K562 (cell line): ENCODE measurements at regions not wholly inside any gene's neighbourhood (a gene's known extent, or its start where the extent isn't known, plus 50 kb on each side); places are given as distances from the start of the nearest gene placed in this dataset.
"Not testable (repeated sequence)": the region's sequence is repeated elsewhere in the genome, so short reads cannot be mapped to it uniquely, and the experiment has no call there.

Experiments
- ATAC-seq: fragments of 200-7000 bp; cut with Tn5 transposase; 3 replicates; pipeline ENCODE4 v1.9.1; 2020; ENCODE audit warnings: moderate library complexity
- BruUV-seq: library from RNA; stranded (reverse); fragments of 400-500 nt; replicated peaks from 2 replicates; lab custom pipeline; 2021; lab: Mats Ljungman, UMichigan
- CTCF ChIA-PET: fragments of 300-600 bp; formaldehyde crosslinking; extraction: SDS; loops from one replicate; lab custom pipeline; 2021; ENCODE audit warnings: low intra/inter-chr PET ratio; lab: Yijun Ruan, JAX
- POLR2A ChIA-PET: fragments of 300-600, 350-650 bp; sonication (Branson Sonifier 250); formaldehyde crosslinking; extraction: SDS; loops from one replicate; lab custom pipeline; 2021; ENCODE audit warnings: antibody characterized with exemption, inconsistent platforms; lab: Yijun Ruan, JAX
- DNase-seq, 4 experiments: peaks; one replicate each; pipeline versions ENCODE4 v3.0.0 to v3.0.0-alpha.2; 2011 to 2018; ENCODE audit warnings: low spot score in 3 of 4, mixed read lengths in 3 of 4; ENCODE audit errors: extremely low read depth in 1 of 4
- FAIRE-seq: peaks from 2 replicates; lab custom pipeline; 2011; peaks lifted over from hg19 to GRCh38; lab: Jason Lieb, UNC
- H2AFZ ChIP-seq: 2 replicates; pipeline ENCODE4 v1.6.0; 2011; ENCODE audit warnings: low read depth, low read length, control low read depth, inconsistent platforms
- H3K27ac ChIP-seq: fragments of 200-600 bp; 3 replicates; pipeline ENCODE4 v1.8.0; 2011; ENCODE audit warnings: low read depth, mild to moderate bottlenecking, control low read depth, inconsistent platforms, low read length, moderate library complexity, mixed read lengths; ENCODE audit errors: extremely low read depth
- H3K27me3 ChIP-seq, 2 experiments: fragments of 300-600 bp in 1 of 2; 2 replicates in 1 of 2; 3 replicates in 1 of 2; pipeline versions ENCODE4 v1.6.0 to v1.8.0; 2011; ENCODE audit warnings: inconsistent platforms in 2 of 2, low read length in 2 of 2, mild to moderate bottlenecking in 1 of 2, mixed read lengths in 1 of 2, moderate library complexity in 1 of 2; ENCODE audit not compliant: control insufficient read depth in 2 of 2, insufficient read depth in 2 of 2
- H3K36me3 ChIP-seq: fragments of 300-600 bp; 3 replicates; pipeline ENCODE4 v1.8.0; 2011; ENCODE audit warnings: mild to moderate bottlenecking, low read length, inconsistent platforms; ENCODE audit not compliant: control insufficient read depth, insufficient read depth
- H3K4me1 ChIP-seq, 2 experiments: fragments of 200-600 bp in 1 of 2; replicated peaks in 1 of 2; 2 replicates in 1 of 2; 3 replicates in 1 of 2; pipeline versions ENCODE4 v1.5.1 to v1.8.0; 2011; ENCODE audit warnings: inconsistent platforms in 2 of 2, low read length in 2 of 2, mild to moderate bottlenecking in 1 of 2, mixed read lengths in 1 of 2, moderate library complexity in 1 of 2; ENCODE audit not compliant: control insufficient read depth in 2 of 2, insufficient read depth in 2 of 2
- H3K4me2 ChIP-seq: 2 replicates; pipeline ENCODE4 v1.6.1; 2011; ENCODE audit warnings: low read length, control low read depth, inconsistent platforms, mixed read lengths; ENCODE audit not compliant: insufficient read depth
- H3K4me3 ChIP-seq: fragments of 200-600 bp; sonication (generic), shearing (Covaris generic); 2 replicates; pipeline ENCODE4 v1.5.1; 2016; ENCODE audit warnings: control low read depth, inconsistent platforms
- H3K79me2 ChIP-seq: fragments of 200-600 bp; 3 replicates; pipeline ENCODE4 v1.8.0; 2011; ENCODE audit warnings: low read length, inconsistent platforms; ENCODE audit not compliant: control insufficient read depth, insufficient read depth
- H3K9ac ChIP-seq, 2 experiments: 2 replicates each; pipeline versions ENCODE4 v1.6.0 to v1.6.1; 2011; ENCODE audit warnings: low read depth in 2 of 2, low read length in 2 of 2, control low read depth in 1 of 2, inconsistent platforms in 1 of 2, mild to moderate bottlenecking in 1 of 2, mixed read lengths in 1 of 2; ENCODE audit not compliant: insufficient read depth in 1 of 2
- H3K9me1 ChIP-seq: one replicate; pipeline ENCODE4 v1.6.0; 2011; ENCODE audit warnings: inconsistent platforms, mild to moderate bottlenecking, low read length, moderate library complexity; ENCODE audit not compliant: control insufficient read depth, insufficient read depth
- H3K9me3 ChIP-seq: replicated peaks from 2 replicates; pipeline ENCODE4 v1.5.1; 2011; ENCODE audit warnings: low read depth, low read length, inconsistent platforms; ENCODE audit not compliant: control insufficient read depth, insufficient read depth
- H4K20me1 ChIP-seq: replicated peaks from 2 replicates; pipeline ENCODE4 v1.6.1; 2011; ENCODE audit warnings: low read length, inconsistent platforms, mixed read lengths; ENCODE audit not compliant: control insufficient read depth, insufficient read depth
- BRD4 ChIP-seq: fragments of 200-600 bp; sonication (generic); IDR thresholded peaks from 2 replicates; pipeline ENCODE4 v1.6.1; 2017; ENCODE audit warnings: inconsistent platforms
- NR2C1 ChIP-seq, 2 experiments: fragments of 450-650 bp; IDR thresholded peaks; 2 replicates each; pipeline ENCODE4 v1.6.1; 2017; ENCODE audit warnings: mild to moderate bottlenecking in 2 of 2, antibody characterized with exemption in 1 of 2, inconsistent platforms in 1 of 2, missing compliant biosample characterization in 1 of 2, missing genetic modification characterization in 1 of 2
- PTRF ChIP-seq: fragments of 450-650 bp; IDR thresholded peaks from 2 replicates; pipeline ENCODE4 v1.6.1; 2016; ENCODE audit warnings: mild to moderate bottlenecking, missing genetic modification characterization, missing compliant biosample characterization
- PYGO2 ChIP-seq: fragments of 450-650 bp; IDR thresholded peaks from 2 replicates; pipeline ENCODE4 v1.6.1; 2016; ENCODE audit warnings: mild to moderate bottlenecking, missing genetic modification characterization, moderate library complexity, missing compliant biosample characterization
- YY1 ChIP-seq, 3 experiments: IDR thresholded peaks; 2 replicates each; pipeline ENCODE4 v1.6.1; 2011; ENCODE audit warnings: low read length in 2 of 3, mild to moderate bottlenecking in 2 of 3, moderate library complexity in 2 of 3, borderline replicate concordance in 1 of 3, control low read depth in 1 of 3, low read depth in 1 of 3; ENCODE audit not compliant: insufficient read depth in 3 of 3, insufficient replicate concordance in 2 of 3, control insufficient read depth in 1 of 3, insufficient read length in 1 of 3; ENCODE audit errors: extremely low read depth in 1 of 3
- ZBTB11 ChIP-seq, 3 experiments: fragments of 200-800 bp in 1 of 3; fragments of 250-450 bp in 1 of 3; fragments of 450-650 bp in 1 of 3; sonication (Bioruptor Pico) in 1 of 3; sonication (Bioruptor generic) in 1 of 3; formaldehyde crosslinking in 1 of 3; IDR thresholded peaks; 2 replicates each; pipeline versions ENCODE4 v1.6.1 to v1.8.0; 2016 to 2022; ENCODE audit warnings: mild to moderate bottlenecking in 2 of 3, missing genetic modification characterization in 2 of 3, missing compliant biosample characterization in 1 of 3, moderate library complexity in 1 of 3
- ZNF589 ChIP-seq: fragments of 200-800 bp; sonication (Bioruptor generic); IDR thresholded peaks from 2 replicates; pipeline ENCODE4 v1.6.1; 2016; ENCODE audit warnings: low read depth, missing genetic modification characterization, missing compliant biosample characterization
- WGBS: fragments of 100-300 bp; shearing (Covaris generic); methylation state at CpG from one replicate; pipeline ENCODE4 v1.1.6; 2016; ENCODE audit warnings: low coverage, mixed read lengths; ENCODE audit not compliant: insufficient coverage; ENCODE audit errors: missing lambda C conversion rate; 5-methylcytosine and 5-hydroxymethylcytosine counted together
- in situ Hi-C: fragments of 300-500 bp; cut with MboI; formaldehyde crosslinking; loops from 4 replicates; pipeline ENCODE4 v1.15.0; 2018; ENCODE audit warnings: inconsistent platforms, mixed read lengths
- intact Hi-C: fragments of 100-400 bp; cut with micrococcal nuclease; formaldehyde crosslinking; loops from 2 replicates; pipeline ENCODE4 v1.14.2; 2022

GRCh38 chr9:38170155-38170554 lies 101.1 kb upstream of the SHB start:
- in situ Hi-C loops; H3K4me3 ChIP-seq; H3K4me1 ChIP-seq; H3K27me3 ChIP-seq; H2AFZ ChIP-seq; H3K4me2 ChIP-seq; H3K9me3 ChIP-seq; ATAC-seq; BruUV-seq; H3K36me3 ChIP-seq; H4K20me1 ChIP-seq; DNase-seq; H3K9ac ChIP-seq; H3K79me2 ChIP-seq; FAIRE-seq; TF ChIP-seq NR2C1 (IDR thresholded peaks at IDR 0.05): not testable (repeated sequence)
- ChIA-PET CTCF (interaction anchor here (0.6 kb wide), 1 partner anchor 163 kb away, joined by 3 read pairs; no protein-coding TSS in a partner anchor), POLR2A (interaction anchor here (0.6 kb wide), 1 partner anchor 83 kb away, joined by 3 read pairs; no protein-coding TSS in a partner anchor)
- 47% methylated on average over 6 of the region's 6 CpGs for WGBS
- peak overlapping the region; percentile 73; the same call in 2 of the 3 replicates for H3K27ac ChIP-seq
- TF ChIP-seq PTRF (peak; percentile 44), ZNF589 (CRISPR knock-in tag) (peak; percentile 53; the same call in 1 of the 2 replicates), BRD4 (0 out of 2 replicates have a peak, but pooled peaks have one; percentile 55), YY1 (IDR thresholded peaks at IDR 0.05; ENCODE audit: borderline replicate concordance in 1 of 3, control insufficient read depth in 1 of 3, extremely low read depth in 1 of 3, insufficient read depth in 3 of 3, insufficient read length in 1 of 3, insufficient replicate concordance in 2 of 3, low read depth in 1 of 3, low read length in 2 of 3) (peak in 1 of 3 experiments; percentile 72), PYGO2 (tag) (peak; percentile 33; the same call in 1 of the 2 replicates), ZBTB11 (CRISPR knock-in tag; IDR thresholded peaks at IDR 0.05) (0 out of 6 replicates have a peak, but pooled peaks of 1 of the 3 experiments have one; percentile 17), NR2C1 (tag; IDR thresholded peaks at IDR 0.05) (0 out of 2 replicates have a peak, but pooled peaks have one; percentile 10)
- TF ChIP-seq, all 486 proteins: peak for 7; not testable (repeated sequence) for 479
- H3K9me1 ChIP-seq, intact Hi-C loops: not testable (repeated sequence)
